ENCODE measurements at regions not wholly inside any gene's neighbourhood (a gene's known extent, or its start where the extent isn't known, plus 50 kb on each side); places are given as distances from the start of the nearest gene placed in this dataset.

DNA sequence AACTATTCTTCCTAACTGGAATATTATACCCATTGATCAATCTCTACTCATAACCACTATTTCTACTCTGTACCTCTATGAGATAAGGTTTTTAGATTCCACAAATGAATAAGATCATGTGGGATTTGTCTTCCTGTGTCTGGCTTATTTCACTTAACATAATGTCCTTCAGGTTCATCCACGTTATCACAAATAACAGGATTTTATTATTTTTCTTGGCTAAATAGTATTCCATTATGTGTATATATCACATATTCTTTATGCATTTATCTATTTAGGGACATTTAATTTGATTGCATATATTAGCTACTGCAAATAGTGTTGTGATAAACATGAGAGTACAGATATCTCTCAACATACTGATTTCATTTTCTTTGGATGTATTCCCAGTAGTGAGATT, 823.0 kb upstream of the ADGRB3 start:
- TF ChIP-seq, protein P1, sequence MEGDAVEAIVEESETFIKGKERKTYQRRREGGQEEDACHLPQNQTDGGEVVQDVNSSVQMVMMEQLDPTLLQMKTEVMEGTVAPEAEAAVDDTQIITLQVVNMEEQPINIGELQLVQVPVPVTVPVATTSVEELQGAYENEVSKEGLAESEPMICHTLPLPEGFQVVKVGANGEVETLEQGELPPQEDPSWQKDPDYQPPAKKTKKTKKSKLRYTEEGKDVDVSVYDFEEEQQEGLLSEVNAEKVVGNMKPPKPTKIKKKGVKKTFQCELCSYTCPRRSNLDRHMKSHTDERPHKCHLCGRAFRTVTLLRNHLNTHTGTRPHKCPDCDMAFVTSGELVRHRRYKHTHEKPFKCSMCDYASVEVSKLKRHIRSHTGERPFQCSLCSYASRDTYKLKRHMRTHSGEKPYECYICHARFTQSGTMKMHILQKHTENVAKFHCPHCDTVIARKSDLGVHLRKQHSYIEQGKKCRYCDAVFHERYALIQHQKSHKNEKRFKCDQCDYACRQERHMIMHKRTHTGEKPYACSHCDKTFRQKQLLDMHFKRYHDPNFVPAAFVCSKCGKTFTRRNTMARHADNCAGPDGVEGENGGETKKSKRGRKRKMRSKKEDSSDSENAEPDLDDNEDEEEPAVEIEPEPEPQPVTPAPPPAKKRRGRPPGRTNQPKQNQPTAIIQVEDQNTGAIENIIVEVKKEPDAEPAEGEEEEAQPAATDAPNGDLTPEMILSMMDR (conservative IDR thresholded peaks at IDR 0.05; ENCODE audit: low read depth, low read length), result no peak
- TF ChIP-seq EZH2 (IDR thresholded peaks at IDR 0.05; ENCODE audit: low read length, unreplicated experiment) (no peak), EZH2phosphoT487 (IDR thresholded peaks at IDR 0.05; ENCODE audit: borderline replicate concordance, low read length) (no peak)
